DMS 273 (cell line): ENCODE measurements at regions not wholly inside any gene's neighbourhood (a gene's known extent, or its start where the extent isn't known, plus 50 kb on each side); places are given as distances from the start of the nearest gene placed in this dataset.
"Not testable (repeated sequence)": the region's sequence is repeated elsewhere in the genome, so short reads cannot be mapped to it uniquely, and the experiment has no call there.

ENCODE experiments used
- DNase-seq: peaks from one replicate; lab custom pipeline; 2025; ENCODE audit not compliant: unreplicated experiment; lab: John Stamatoyannopoulos, UW

DNA sequence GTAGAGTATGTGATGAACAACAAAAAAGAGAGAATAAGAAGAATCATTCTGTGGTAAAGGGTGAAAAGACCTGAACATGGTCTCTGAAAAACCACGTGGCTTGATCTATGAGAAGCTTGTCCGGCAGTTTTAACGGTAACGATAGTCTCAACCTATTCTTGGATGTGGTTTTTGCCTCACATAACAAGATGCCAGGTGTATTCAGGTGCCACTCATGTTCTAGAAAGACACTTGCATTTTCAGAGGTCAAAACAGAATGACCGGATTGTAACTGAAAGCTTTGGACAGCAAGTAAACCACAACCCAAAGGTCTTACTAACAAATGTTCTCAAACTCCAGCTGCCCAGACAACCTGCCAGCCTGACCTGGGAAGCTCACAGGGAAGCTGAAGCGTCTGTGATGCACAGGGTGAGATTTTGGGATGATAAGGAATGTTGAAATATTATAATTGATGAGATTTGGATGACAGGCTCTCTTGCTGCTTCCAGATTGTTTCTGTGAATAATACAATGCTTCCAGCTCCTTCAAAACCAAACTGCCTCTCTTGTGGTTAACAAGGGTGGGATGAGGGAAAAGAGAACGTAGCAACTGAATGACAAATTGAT is 137.4 kb upstream of the GRB10 start:
- no peak for DNase-seq

- DNase-seq, result no peak
Measured at GRCh38 chr7:50915621-50916020, 132.9 kb upstream of the GRB10 start.

- DNase-seq, result no peak
Measured at GRCh38 chr7:50914460-50914859, 131.8 kb upstream of the GRB10 start.

DNA sequence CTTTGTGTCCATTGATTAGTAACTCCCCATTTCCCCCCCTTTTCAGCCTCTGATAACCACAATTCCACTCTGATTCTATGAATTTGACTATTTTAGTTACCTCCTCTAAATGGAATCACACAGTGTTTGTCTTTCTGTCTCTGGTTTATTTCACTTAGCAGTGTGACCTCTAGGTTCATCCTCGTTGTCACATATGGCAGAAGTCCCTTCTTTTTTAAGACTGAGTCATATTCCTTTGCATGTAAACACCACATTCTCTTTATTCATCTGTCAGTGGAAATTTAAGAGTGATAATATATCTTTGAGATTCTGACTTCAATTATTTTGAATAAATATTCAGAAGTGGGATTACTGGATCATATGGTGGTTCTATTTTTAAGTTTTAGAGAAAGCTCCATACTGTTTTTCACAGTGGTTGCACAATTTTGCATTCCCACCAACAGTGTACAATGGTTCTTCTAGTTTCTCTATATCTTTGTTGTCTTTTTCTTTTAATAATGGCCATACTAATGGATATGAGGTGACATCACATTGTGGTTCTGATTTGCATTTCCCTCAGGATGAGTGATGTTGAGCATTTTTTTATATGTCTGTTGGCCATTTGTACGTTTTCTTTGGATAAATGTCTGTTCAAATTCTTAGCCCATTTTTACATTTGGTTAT is 126.1 kb upstream of the GRB10 start:
- no peak for DNase-seq

- DNase-seq, result not testable (repeated sequence)
Measured at GRCh38 chr7:50898604-50899477, 116.1 kb upstream of the GRB10 start.

DNA sequence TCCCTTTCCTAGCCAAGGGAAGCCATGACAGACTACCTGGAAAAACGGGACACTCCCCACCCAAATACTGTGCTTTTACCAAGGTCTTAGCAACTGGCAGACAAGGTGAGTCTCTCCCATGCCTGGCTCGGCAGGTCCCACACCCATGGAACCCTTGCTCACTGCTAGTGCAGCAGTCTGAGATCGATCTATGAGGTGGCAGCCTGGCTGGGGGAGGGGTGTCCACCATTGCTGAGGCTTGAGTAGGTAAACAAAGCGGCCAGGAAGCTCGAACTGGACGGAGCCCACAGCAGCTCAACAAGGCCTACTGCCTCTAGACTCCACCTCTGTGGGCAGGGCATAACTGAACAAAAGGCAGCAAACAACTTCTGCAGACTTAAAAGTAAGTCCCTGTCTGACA is 104.4 kb upstream of the GRB10 start:
- not testable (repeated sequence) for DNase-seq

GRCh38 chr7:50872437-50872836 is 89.7 kb upstream of the GRB10 start:
- no peak for DNase-seq

- DNase-seq, result no peak
Measured at GRCh38 chr7:50869108-50869725, 86.5 kb upstream of the GRB10 start.

GRCh38 chr7:50868426-50869100 is 85.9 kb upstream of the GRB10 start:
- no peak for DNase-seq

GRCh38 chr7:50867034-50867356 is 84.3 kb upstream of the GRB10 start:
- DNase-seq, result no peak

DNA sequence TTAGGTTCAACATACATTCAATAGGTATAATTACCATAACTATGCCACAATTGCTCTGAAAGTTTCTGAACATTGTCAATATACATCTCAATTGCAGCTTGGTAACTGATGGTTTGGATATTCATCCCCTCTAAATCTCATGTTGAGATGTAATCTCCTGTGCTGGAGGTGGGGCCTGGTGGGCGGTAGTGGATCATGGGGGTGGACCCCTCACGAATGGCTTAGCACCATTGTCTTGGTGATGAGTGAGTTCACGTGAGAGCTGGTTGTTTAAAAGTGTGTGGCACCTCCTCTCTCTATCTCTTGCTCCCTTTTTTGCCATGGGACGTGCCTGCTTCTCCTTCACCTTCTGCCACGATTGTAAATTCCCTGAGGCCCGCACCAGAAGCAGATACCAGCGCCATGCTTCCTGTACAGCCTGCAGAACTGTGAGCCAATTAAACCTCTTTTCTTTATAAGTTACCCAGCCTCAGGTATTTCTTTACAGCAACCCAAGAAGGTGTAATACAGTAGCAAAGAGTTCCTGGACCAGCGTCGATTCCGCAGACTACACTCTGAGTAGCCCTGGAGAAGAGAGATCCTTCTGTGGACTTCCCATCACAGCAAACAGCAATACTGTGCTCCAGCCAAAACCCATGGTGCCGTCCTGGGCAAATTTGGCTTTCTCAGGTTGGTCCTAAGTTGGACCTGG is 83.8 kb upstream of the GRB10 start:
- no peak for DNase-seq

DNA sequence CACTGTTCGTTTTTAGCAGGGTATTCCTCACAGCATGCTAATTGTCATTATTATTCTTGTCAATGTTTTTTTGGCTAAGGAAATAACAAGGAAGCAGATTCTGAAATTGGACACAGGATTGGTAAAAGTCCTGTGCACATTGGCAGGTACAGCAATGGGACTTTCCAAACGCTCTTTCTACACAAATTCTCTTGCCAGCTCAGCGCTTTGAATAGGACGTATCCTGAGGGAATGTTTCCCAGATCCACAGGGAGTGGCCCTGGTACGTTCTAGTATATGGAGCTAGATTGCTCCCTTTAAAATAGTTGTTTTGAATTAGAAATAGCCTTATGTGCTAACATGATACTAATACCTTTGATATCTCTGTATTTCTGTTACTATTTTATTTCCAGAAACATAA is 82.8 kb upstream of the GRB10 start:
- DNase-seq, result no peak

- no peak for DNase-seq
Measured at GRCh38 chr7:50864694-50865093, 82.0 kb upstream of the GRB10 start.

GRCh38 chr7:50863053-50863452 is 80.4 kb upstream of the GRB10 start:
- DNase-seq, result no peak

DNA sequence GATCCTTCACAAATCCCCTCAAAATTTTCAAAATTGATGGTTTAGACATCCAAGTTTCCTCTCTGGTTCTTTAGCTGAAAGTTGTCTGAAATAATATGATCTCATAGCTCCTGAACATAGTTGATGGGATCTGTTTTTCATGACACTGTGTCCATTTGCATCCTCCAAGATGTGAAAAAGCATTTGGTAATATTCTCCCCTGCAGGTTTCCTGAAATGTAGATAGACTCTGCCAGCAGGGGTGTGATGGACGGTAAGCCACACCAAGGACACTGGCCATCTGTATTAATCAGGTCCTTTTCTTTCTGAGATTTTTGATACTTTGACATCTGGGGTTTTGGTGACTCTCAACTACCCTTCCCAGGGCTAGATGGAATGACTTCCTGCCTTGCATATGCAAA is 79.6 kb upstream of the GRB10 start:
- no peak for DNase-seq

DNA sequence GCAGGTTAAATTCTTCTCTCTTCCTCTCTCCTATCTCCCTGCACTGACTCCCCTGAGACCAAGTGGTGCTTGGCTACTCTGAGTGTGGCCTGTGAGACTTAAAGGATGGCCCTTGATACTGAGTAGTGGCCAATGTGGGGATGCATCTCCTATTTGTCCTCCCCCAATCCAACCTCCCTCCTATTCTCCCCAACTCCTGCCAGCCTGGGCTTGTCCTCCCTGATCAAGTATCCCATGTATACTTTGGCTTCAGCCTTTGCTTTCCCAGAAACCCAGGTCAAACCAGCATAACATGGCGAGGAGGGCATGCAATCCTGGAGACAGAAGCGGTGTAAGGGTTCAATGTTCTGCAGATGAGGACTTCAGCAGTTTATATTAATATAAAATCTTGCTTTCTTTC is 77.9 kb upstream of the GRB10 start:
- DNase-seq, result no peak

DNA sequence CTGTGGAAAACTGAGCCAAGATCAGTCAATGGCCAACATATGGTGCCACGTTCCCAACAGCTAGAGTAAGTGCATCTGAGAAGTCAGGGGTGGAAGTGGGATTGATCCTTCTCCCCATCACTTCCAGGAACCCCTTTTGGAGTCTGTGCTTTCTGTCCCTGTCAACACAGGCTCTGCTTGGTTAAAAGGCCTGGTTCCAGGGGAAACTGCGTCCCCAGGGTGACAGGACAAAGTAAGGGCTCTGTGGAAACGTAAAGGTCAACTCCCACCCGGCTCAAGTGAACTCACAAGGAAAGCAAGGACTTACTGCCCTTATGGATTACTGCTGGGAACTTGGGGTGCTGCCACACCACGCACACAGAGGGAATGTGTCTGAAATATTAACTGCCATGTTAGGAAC is 77.5 kb upstream of the GRB10 start:
- DNase-seq, result no peak

DNA sequence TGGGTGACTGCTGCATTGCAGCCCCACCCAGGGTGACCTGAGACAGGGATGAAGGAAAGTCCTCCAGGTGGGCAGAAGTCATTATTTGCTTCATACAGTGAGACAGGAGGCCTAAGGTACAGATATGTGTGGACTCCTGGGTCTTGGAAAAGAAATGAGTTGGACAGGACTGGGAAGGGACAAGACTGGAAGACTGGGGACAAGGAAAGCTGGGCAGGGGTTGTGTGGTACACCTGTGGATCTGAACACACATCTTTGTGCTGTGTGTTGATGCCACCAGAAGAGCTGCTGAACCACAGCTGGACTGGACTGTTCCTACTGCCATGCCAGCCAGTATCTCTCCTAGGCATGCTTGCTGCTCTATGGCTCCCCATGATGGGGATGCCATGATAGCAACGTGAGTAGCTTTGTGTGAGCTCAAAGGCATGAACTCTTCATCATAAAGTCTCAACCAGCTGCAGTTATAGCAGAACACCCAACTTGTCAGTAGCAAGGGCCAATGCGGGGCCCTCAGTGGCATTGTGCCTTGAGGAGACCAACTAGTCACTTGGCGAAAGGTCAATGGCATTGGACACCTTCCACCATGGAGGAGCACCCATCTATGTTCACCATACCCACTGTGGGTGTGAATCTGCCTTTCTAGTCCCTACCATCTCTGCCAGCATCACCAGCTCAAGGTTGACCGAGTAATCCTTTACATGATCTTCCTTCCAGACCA is 76.0 kb upstream of the GRB10 start:
- DNase-seq, result no peak

DNA sequence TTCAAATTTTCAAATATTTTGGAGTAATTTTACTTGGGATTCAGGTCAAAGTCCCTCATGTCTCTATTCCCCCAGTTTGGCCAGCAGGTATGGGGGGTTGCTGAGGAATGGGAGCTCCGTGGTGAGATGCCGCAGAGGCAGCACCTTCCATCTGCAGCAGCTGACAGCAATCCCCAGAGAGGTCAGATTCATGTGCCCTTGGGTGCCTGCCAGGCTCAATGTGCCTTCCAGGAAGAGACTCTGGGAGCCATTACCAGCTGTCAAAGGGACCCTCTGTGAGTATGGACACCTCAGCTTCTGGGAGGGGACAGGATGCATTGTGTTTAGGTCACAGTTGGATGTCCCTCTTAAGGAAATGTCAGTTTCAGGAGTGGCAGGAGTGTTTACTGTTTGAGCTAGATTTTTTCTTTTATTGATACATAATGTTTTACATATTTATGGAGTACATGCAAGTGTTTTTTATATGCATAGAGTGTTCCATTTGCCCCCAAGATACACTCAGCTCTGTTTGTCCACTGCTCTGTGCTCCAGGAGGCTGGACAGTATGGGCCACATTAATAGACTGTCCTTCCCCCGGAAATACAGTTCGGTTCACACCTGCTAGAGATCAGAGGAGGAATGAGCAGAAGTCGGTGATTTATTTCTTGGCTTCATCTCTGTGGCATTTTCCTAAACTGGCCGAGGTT is 75.3 kb upstream of the GRB10 start:
- DNase-seq, result peak; percentile 76

- DNase-seq, result no peak
Measured at GRCh38 chr7:50856806-50857205, 74.1 kb upstream of the GRB10 start.
